ENCODE measurements at regions not wholly inside any gene's neighbourhood (a gene's known extent, or its start where the extent isn't known, plus 50 kb on each side); places are given as distances from the start of the nearest gene placed in this dataset.

DNA sequence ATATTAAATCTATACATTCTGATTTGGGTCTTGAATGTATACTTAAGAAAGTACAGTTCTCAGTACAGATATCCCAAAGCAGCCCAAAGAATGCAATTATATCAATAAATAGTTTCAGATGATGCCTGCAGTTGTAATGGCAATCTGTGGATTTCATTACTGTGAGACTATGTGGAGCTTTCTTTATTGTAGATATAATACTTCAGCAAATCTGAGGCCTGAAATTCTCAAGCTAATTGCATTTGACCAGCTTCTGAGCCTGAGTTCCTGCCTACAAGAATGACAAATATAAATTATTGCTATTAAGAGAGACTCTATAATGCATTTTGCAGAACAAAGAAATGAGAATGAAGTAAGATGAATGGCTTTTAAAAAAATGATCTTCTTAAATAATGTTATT lies 320.3 kb downstream of the DKK2 start:
- TF ChIP-seq, protein P1, sequence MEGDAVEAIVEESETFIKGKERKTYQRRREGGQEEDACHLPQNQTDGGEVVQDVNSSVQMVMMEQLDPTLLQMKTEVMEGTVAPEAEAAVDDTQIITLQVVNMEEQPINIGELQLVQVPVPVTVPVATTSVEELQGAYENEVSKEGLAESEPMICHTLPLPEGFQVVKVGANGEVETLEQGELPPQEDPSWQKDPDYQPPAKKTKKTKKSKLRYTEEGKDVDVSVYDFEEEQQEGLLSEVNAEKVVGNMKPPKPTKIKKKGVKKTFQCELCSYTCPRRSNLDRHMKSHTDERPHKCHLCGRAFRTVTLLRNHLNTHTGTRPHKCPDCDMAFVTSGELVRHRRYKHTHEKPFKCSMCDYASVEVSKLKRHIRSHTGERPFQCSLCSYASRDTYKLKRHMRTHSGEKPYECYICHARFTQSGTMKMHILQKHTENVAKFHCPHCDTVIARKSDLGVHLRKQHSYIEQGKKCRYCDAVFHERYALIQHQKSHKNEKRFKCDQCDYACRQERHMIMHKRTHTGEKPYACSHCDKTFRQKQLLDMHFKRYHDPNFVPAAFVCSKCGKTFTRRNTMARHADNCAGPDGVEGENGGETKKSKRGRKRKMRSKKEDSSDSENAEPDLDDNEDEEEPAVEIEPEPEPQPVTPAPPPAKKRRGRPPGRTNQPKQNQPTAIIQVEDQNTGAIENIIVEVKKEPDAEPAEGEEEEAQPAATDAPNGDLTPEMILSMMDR (IDR thresholded peaks at IDR 0.05; ENCODE audit: extremely low read depth in 1 of 2, insufficient read depth in 1 of 2, low read depth in 1 of 2, low read length in 2 of 2): no peak
- TF ChIP-seq POLR2AphosphoS5 (IDR thresholded peaks at IDR 0.05; ENCODE audit: insufficient read depth, low read depth, low read length): no peak
- TF ChIP-seq POLR2A (IDR thresholded peaks at IDR 0.05; ENCODE audit: low read depth, low read length): no peak
- no peak for TF ChIP-seq FOS (IDR thresholded peaks at IDR 0.05; ENCODE audit: borderline replicate concordance, insufficient read depth, low read length)

Data from endothelial cell of umbilical vein (primary cell).